ENCODE measurements at regions not wholly inside any gene's neighbourhood (a gene's known extent, or its start where the extent isn't known, plus 50 kb on each side); places are given as distances from the start of the nearest gene placed in this dataset.

- TF ChIP-seq CTCF (IDR thresholded peaks at IDR 0.05) (no peak), POLR2A (IDR thresholded peaks at IDR 0.05) (no peak), POLR2AphosphoS5 (IDR thresholded peaks at IDR 0.05) (no peak)
Observed at GRCh38 chr2:163934131-163934530, 198.3 kb upstream of the FIGN start.
